Spinal cord (tissue), 9 donors: ENCODE measurements at regions not wholly inside any gene's neighbourhood (a gene's known extent, or its start where the extent isn't known, plus 50 kb on each side); places are given as distances from the start of the nearest gene placed in this dataset.
"Not testable (repeated sequence)": the region's sequence is repeated elsewhere in the genome, so short reads cannot be mapped to it uniquely, and the experiment has no call there.

Experiments
- DNase-seq, 6 donors: peaks; one replicate each; pipeline versions ENCODE4 v3.0.0 to v3.0.0-alpha.2; 2013 to 2015; ENCODE audit warnings: low spot score in 6 of 6, low read depth in 4 of 6
- H3K27ac ChIP-seq: one replicate; pipeline ENCODE4 v1.5.1; 2013; ENCODE audit warnings: low read depth, low read length, control low read depth
- H3K27me3 ChIP-seq: one replicate; pipeline ENCODE4 v1.6.1; 2013; ENCODE audit warnings: low read length; ENCODE audit not compliant: control insufficient read depth, insufficient read depth
- H3K36me3 ChIP-seq: one replicate; pipeline ENCODE4 v1.6.1; 2013; ENCODE audit warnings: low read length; ENCODE audit not compliant: control insufficient read depth, insufficient read depth
- H3K4me1 ChIP-seq: one replicate; pipeline ENCODE4 v1.6.1; 2013; ENCODE audit warnings: low read length; ENCODE audit not compliant: control insufficient read depth, insufficient read depth
- H3K4me3 ChIP-seq: one replicate; pipeline ENCODE4 v1.5.1; 2013; ENCODE audit warnings: low read depth, low read length, control low read depth
- H3K9me3 ChIP-seq: one replicate; pipeline ENCODE4 v1.6.1; 2013; ENCODE audit warnings: low read length; ENCODE audit not compliant: control insufficient read depth, insufficient read depth
- WGBS: methylation state at CpG from one replicate; pipeline ENCODE4 v1.1.5; 2013; ENCODE audit warnings: missing lambda C conversion rate; ENCODE audit not compliant: insufficient coverage; 5-methylcytosine and 5-hydroxymethylcytosine counted together
- donor health status: healthy.

DNA sequence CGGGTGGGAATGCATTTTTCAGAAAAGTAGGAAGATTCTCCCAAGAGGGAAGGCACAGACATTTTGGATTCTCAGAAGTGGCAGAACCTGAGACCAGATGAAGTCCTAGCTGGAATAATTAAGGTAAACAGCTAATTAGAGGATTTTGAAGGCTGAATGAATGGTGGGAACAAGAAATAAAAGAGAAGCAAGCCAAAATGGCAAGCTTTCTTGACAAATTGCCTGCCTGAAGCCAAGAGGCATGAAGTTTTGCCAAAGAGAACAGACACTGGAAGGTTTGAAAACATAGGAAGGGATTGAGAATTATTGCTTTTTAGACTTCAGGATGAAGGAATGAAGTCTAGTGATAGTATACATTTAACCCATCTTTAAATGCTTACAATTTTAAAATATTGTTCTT lies 115.0 kb upstream of the SEM1 start:
- WGBS = 83% methylated on average over 1 of the region's 1 CpG
- peak in 1 of 6 donors; percentile 80 for DNase-seq
- H3K9me3 ChIP-seq = no peaks in the 10 kb centered on the region
- H3K36me3 ChIP-seq = no peaks in the 10 kb centered on the region
- no peaks in the 10 kb centered on the region for H3K27me3 ChIP-seq
- no peaks in the 10 kb centered on the region for H3K4me1 ChIP-seq
- H3K4me3 ChIP-seq = no peak overlapping the region
- no peak overlapping the region for H3K27ac ChIP-seq

GRCh38 chr7:96825285-96825684 lies 115.6 kb upstream of the SEM1 start:
- Histone ChIP-seq H3K9me3 (no peaks in the 10 kb centered on the region), H3K4me1 (no peaks in the 10 kb centered on the region), H3K36me3 (no peaks in the 10 kb centered on the region), H3K4me3 (no peak overlapping the region), H3K27ac (no peak overlapping the region), H3K27me3 (no peaks in the 10 kb centered on the region)
- DNase-seq = no peak
- WGBS = 56% methylated on average over 1 of the region's 2 CpGs

GRCh38 chr7:96826089-96826488 lies 116.4 kb upstream of the SEM1 start:
- Histone ChIP-seq H3K36me3 (no peaks in the 10 kb centered on the region), H3K4me3 (no peak overlapping the region), H3K27me3 (no peaks in the 10 kb centered on the region), H3K4me1 (no peaks in the 10 kb centered on the region), H3K27ac (no peak overlapping the region), H3K9me3 (no peaks in the 10 kb centered on the region)
- no peak for DNase-seq
- 100% methylated on average over 1 of the region's 1 CpG for WGBS

- H3K27ac ChIP-seq = no peak overlapping the region
- no peak for DNase-seq
- H3K27me3 ChIP-seq = no peaks in the 10 kb centered on the region
- no peak overlapping the region for H3K4me3 ChIP-seq
- no peaks in the 10 kb centered on the region for H3K4me1 ChIP-seq
- no peaks in the 10 kb centered on the region for H3K36me3 ChIP-seq
- 71% methylated on average over 1 of the region's 6 CpGs for WGBS
- no peaks in the 10 kb centered on the region for H3K9me3 ChIP-seq
These were observed 118.1 kb upstream of the SEM1 start for GRCh38 chr7:96827701-96828100.

GRCh38 chr7:96829121-96829520 lies 119.5 kb upstream of the SEM1 start:
- not testable (repeated sequence) for H3K36me3 ChIP-seq
- WGBS = no CpG with 5 or more reads among the region's 4 CpGs

GRCh38 chr7:96831446-96831845 lies 121.8 kb upstream of the SEM1 start:
- Histone ChIP-seq H3K4me1 (no peaks in the 10 kb centered on the region), H3K27ac (no peak overlapping the region), H3K9me3 (no peaks in the 10 kb centered on the region), H3K4me3 (no peak overlapping the region), H3K27me3 (no peaks in the 10 kb centered on the region), H3K36me3 (no peaks in the 10 kb centered on the region)
- no peak for DNase-seq
- 100% methylated on average over 1 of the region's 2 CpGs for WGBS

More at GRCh38 chr7:96829121-96829520, 119.5 kb upstream of the SEM1 start:
- not testable (repeated sequence) for H3K27me3 ChIP-seq, H3K4me1 ChIP-seq, H3K9me3 ChIP-seq, H3K27ac ChIP-seq, H3K4me3 ChIP-seq, DNase-seq

DNA sequence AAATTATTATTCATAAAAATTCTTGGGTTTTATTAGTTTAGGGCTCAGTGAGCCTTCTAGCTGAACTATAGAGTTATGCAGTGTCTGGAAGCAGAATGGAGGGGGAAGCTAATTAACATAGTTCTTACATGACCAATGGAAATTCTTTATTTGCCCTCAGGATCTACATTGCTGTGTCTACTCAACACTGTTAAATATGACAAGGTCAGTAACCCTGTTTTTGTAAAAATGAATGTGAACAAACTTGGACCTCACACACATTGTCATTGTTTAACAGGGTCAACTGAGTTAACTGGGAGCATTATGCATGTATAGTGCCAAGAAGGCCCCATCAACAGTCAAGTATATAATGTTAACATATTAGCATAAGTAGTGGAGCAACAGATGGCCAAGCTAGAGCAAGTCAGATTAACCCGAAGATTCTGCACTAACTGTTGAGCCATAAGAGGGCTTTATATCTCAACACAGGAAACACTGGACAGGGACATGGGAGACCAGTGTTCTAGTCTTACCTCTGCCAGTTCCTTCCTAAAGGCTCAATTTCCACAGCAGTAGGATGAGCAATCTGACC lies 122.5 kb upstream of the SEM1 start:
- H3K36me3 ChIP-seq = no peaks in the 10 kb centered on the region
- WGBS = 88% methylated on average over 1 of the region's 1 CpG
- no peak for DNase-seq
- H3K9me3 ChIP-seq = no peaks in the 10 kb centered on the region
- no peak overlapping the region for H3K4me3 ChIP-seq
- H3K4me1 ChIP-seq = no peaks in the 10 kb centered on the region
- H3K27me3 ChIP-seq = no peaks in the 10 kb centered on the region
- H3K27ac ChIP-seq = no peak overlapping the region

GRCh38 chr7:96833676-96834453 lies 124.2 kb upstream of the SEM1 start:
- Histone ChIP-seq H3K4me3 (no peak overlapping the region), H3K9me3 (no peaks in the 10 kb centered on the region), H3K4me1 (no peaks in the 10 kb centered on the region), H3K27me3 (no peaks in the 10 kb centered on the region), H3K27ac (no peak overlapping the region), H3K36me3 (no peaks in the 10 kb centered on the region)
- peak in 1 of 6 donors; percentile 29 for DNase-seq
- 56% methylated on average over 2 of the region's 8 CpGs for WGBS

DNA sequence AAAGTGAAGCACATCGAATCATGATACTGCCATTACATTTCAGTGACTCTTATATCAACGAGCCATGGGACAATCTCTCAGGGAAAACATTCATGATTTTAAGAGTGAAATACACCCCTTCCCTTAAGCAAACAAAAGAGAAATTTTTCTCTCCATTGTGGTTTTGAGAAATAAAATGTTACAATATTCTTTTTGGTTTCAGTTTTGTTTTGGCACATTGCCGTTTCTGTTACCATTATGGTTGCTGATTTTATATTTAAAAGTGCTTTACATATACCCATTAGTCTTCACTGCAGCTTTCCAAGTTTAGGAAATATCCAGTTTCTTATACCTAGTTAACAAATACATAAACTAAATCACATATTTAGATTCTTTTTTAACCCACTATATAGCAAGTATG lies 126.8 kb upstream of the SEM1 start:
- WGBS = no CpG with 5 or more reads among the region's 3 CpGs
- H3K36me3 ChIP-seq = no peaks in the 10 kb centered on the region
- no peaks in the 10 kb centered on the region for H3K4me1 ChIP-seq
- H3K27me3 ChIP-seq = no peaks in the 10 kb centered on the region
- no peaks in the 10 kb centered on the region for H3K9me3 ChIP-seq
- no peak for DNase-seq
- no peak overlapping the region for H3K27ac ChIP-seq
- H3K4me3 ChIP-seq = no peak overlapping the region

GRCh38 chr7:96837593-96837992 lies 127.9 kb upstream of the SEM1 start:
- H3K27ac ChIP-seq = no peak overlapping the region
- no CpG with 5 or more reads among the region's 2 CpGs for WGBS
- H3K4me1 ChIP-seq = no peaks in the 10 kb centered on the region
- no peaks in the 10 kb centered on the region for H3K9me3 ChIP-seq
- H3K4me3 ChIP-seq = no peak overlapping the region
- no peaks in the 10 kb centered on the region for H3K27me3 ChIP-seq
- no peaks in the 10 kb centered on the region for H3K36me3 ChIP-seq
- DNase-seq = no peak
